ENCODE measurements at regions not wholly inside any gene's neighbourhood (a gene's known extent, or its start where the extent isn't known, plus 50 kb on each side); places are given as distances from the start of the nearest gene placed in this dataset.

- no peaks in the 10 kb centered on the region for H3K36me3 ChIP-seq (ENCODE audit: insufficient read depth)
- no peaks in the 10 kb centered on the region for H4K20me1 ChIP-seq (ENCODE audit: insufficient read depth)
- H3K4me2 ChIP-seq = no peak overlapping the region
- H3K27me3 ChIP-seq (ENCODE audit: insufficient read depth, low read depth) = no peaks in the 10 kb centered on the region
- no peak overlapping the region for H3K4me3 ChIP-seq (IDR thresholded peaks at IDR 0.05; ENCODE audit: insufficient read depth, low read depth, low read length)
- no peaks in the 10 kb centered on the region for H3K4me1 ChIP-seq (ENCODE audit: low read depth, poor library complexity, severe bottlenecking)
- no peak overlapping the region for H2AFZ ChIP-seq (ENCODE audit: low read depth)
- H3K79me2 ChIP-seq (ENCODE audit: insufficient read depth, low read depth) = no peaks in the 10 kb centered on the region
- no peak for TF ChIP-seq CTCF (conservative IDR thresholded peaks at IDR 0.05; ENCODE audit: low read depth, low read length)
- H3K9ac ChIP-seq = no peak overlapping the region
- H3K27ac ChIP-seq = no peak overlapping the region
Measured at GRCh38 chrX:148412006-148412405, 88.4 kb upstream of the AFF2 start.

- Histone ChIP-seq H3K4me1 (ENCODE audit: low read depth, poor library complexity, severe bottlenecking) (no peaks in the 10 kb centered on the region), H3K4me3 (IDR thresholded peaks at IDR 0.05; ENCODE audit: insufficient read depth, low read depth, low read length) (no peak overlapping the region), H3K27me3 (ENCODE audit: insufficient read depth, low read depth) (no peaks in the 10 kb centered on the region), H2AFZ (ENCODE audit: low read depth) (no peak overlapping the region), H3K79me2 (ENCODE audit: insufficient read depth, low read depth) (no peaks in the 10 kb centered on the region), H4K20me1 (ENCODE audit: insufficient read depth) (no peaks in the 10 kb centered on the region), H3K9ac (no peak overlapping the region), H3K4me2 (no peak overlapping the region), H3K36me3 (ENCODE audit: insufficient read depth) (no peaks in the 10 kb centered on the region), H3K27ac (no peak overlapping the region)
- TF ChIP-seq CTCF (conservative IDR thresholded peaks at IDR 0.05; ENCODE audit: low read depth, low read length) = no peak
Measured at GRCh38 chrX:148416142-148416541, 84.3 kb upstream of the AFF2 start.

- no peaks in the 10 kb centered on the region for H3K79me2 ChIP-seq (ENCODE audit: insufficient read depth, low read depth)
- no peak overlapping the region for H3K9ac ChIP-seq
- no peak overlapping the region for H3K4me3 ChIP-seq (IDR thresholded peaks at IDR 0.05; ENCODE audit: insufficient read depth, low read depth, low read length)
- no peak for TF ChIP-seq CTCF (conservative IDR thresholded peaks at IDR 0.05; ENCODE audit: low read depth, low read length)
- no peak overlapping the region for H3K4me2 ChIP-seq
- no peak overlapping the region for H3K27ac ChIP-seq
- H3K27me3 ChIP-seq (ENCODE audit: insufficient read depth, low read depth) = no peaks in the 10 kb centered on the region
- H4K20me1 ChIP-seq (ENCODE audit: insufficient read depth) = no peaks in the 10 kb centered on the region
- no peaks in the 10 kb centered on the region for H3K36me3 ChIP-seq (ENCODE audit: insufficient read depth)
- H3K4me1 ChIP-seq (ENCODE audit: low read depth, poor library complexity, severe bottlenecking) = no peaks in the 10 kb centered on the region
- H2AFZ ChIP-seq (ENCODE audit: low read depth) = no peak overlapping the region
Measured at GRCh38 chrX:148416931-148417330, 83.5 kb upstream of the AFF2 start.

- TF ChIP-seq CTCF (conservative IDR thresholded peaks at IDR 0.05; ENCODE audit: low read depth, low read length) = no peak
- no peaks in the 10 kb centered on the region for H3K79me2 ChIP-seq (ENCODE audit: insufficient read depth, low read depth)
- no peak overlapping the region for H3K4me3 ChIP-seq (IDR thresholded peaks at IDR 0.05; ENCODE audit: insufficient read depth, low read depth, low read length)
- H3K36me3 ChIP-seq (ENCODE audit: insufficient read depth) = no peaks in the 10 kb centered on the region
- H2AFZ ChIP-seq (ENCODE audit: low read depth) = no peak overlapping the region
- H3K27me3 ChIP-seq (ENCODE audit: insufficient read depth, low read depth) = no peaks in the 10 kb centered on the region
- no peak overlapping the region for H3K9ac ChIP-seq
- H3K27ac ChIP-seq = no peak overlapping the region
- H3K4me2 ChIP-seq = no peak overlapping the region
- H4K20me1 ChIP-seq (ENCODE audit: insufficient read depth) = no peaks in the 10 kb centered on the region
- no peaks in the 10 kb centered on the region for H3K4me1 ChIP-seq (ENCODE audit: low read depth, poor library complexity, severe bottlenecking)
Measured at GRCh38 chrX:148417934-148418333, 82.5 kb upstream of the AFF2 start.

GRCh38 chrX:148422526-148422925 is 77.9 kb upstream of the AFF2 start:
- Histone ChIP-seq H3K79me2 (ENCODE audit: insufficient read depth, low read depth) (no peaks in the 10 kb centered on the region), H3K27ac (no peak overlapping the region), H2AFZ (ENCODE audit: low read depth) (no peak overlapping the region), H4K20me1 (ENCODE audit: insufficient read depth) (no peaks in the 10 kb centered on the region), H3K4me2 (no peak overlapping the region), H3K9ac (no peak overlapping the region), H3K36me3 (ENCODE audit: insufficient read depth) (no peaks in the 10 kb centered on the region), H3K4me3 (IDR thresholded peaks at IDR 0.05; ENCODE audit: insufficient read depth, low read depth, low read length) (no peak overlapping the region), H3K4me1 (ENCODE audit: low read depth, poor library complexity, severe bottlenecking) (no peaks in the 10 kb centered on the region), H3K27me3 (ENCODE audit: insufficient read depth, low read depth) (no peaks in the 10 kb centered on the region)
- TF ChIP-seq CTCF (conservative IDR thresholded peaks at IDR 0.05; ENCODE audit: low read depth, low read length) = no peak

Measured in KMS-11 (cell line).